AG09319 (cell line): ENCODE measurements at regions not wholly inside any gene's neighbourhood (a gene's known extent, or its start where the extent isn't known, plus 50 kb on each side); places are given as distances from the start of the nearest gene placed in this dataset.

Source experiments
- DNase-seq: peaks from one replicate; pipeline ENCODE4 v3.0.0-alpha.2; 2010; ENCODE audit warnings: low read depth; ENCODE audit errors: extremely low read depth
- TF ChIP-seq, protein P1 (sequence below): IDR thresholded peaks from 2 replicates; pipeline ENCODE4 v1.5.1; 2011; ENCODE audit warnings: low read depth, mild to moderate bottlenecking, inconsistent platforms, low read length, moderate library complexity

DNA sequence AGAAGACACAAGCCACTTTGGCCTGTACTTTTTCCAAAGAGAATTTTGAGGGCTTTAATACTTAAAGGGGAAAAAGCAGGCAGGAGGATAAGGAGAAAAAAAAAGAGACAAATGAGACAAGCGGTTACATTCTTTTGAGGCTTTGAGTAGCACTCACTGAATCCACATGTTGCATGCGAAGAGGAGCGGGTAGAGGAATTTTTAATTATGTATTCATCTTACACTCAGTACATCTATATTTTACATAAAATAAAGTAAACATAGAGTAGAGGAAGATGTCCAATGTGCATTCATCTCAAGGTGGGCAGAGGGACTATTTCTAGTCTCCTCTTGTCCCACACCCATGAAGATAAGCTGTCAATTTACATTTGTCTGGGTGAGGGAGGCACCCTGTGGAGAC lies 266.9 kb downstream of the CD109 start:
- DNase-seq, result no peak
- TF ChIP-seq, protein P1, sequence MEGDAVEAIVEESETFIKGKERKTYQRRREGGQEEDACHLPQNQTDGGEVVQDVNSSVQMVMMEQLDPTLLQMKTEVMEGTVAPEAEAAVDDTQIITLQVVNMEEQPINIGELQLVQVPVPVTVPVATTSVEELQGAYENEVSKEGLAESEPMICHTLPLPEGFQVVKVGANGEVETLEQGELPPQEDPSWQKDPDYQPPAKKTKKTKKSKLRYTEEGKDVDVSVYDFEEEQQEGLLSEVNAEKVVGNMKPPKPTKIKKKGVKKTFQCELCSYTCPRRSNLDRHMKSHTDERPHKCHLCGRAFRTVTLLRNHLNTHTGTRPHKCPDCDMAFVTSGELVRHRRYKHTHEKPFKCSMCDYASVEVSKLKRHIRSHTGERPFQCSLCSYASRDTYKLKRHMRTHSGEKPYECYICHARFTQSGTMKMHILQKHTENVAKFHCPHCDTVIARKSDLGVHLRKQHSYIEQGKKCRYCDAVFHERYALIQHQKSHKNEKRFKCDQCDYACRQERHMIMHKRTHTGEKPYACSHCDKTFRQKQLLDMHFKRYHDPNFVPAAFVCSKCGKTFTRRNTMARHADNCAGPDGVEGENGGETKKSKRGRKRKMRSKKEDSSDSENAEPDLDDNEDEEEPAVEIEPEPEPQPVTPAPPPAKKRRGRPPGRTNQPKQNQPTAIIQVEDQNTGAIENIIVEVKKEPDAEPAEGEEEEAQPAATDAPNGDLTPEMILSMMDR, result no peak

DNA sequence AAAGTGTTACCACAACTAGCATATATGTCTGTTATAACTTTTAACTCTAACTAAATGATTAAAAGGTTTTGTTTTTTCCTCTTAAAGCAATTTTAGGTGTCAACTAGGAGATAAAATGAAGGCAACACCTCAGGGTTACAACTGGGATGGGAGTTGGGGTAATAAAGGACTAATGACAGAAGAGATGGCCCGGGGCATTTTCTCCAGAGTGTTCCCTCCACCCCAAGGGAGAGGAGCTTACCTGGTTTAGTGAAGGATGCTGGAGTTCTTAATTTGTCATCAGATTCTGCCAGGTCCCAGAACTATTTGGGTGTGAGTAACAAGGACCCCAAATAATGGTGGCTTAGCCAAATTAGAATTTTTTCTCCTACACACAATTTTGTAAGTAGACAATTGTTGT lies 260.3 kb downstream of the CD109 start:
- no peak for DNase-seq
- TF ChIP-seq, protein P1, result no peak

DNA sequence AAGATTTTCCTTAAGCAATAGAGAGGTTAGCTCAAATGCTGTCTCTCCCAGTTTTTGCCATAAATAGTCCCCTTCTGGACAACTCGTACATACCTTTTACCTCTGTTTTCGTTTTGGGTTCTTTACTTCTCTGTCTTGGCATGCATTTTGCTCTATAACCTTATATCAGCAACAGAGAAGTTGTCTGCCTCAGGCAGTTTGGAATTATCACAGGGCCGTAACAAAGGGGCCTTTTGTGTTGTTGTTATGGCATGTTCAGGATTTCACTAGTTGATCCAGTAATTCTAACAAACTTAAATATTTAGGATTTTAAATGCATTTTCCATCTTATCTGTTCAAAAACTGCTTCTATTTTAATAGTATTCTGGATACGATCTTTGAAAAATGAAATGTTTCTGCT lies 259.8 kb downstream of the CD109 start:
- no peak for DNase-seq
- TF ChIP-seq, protein P1, result no peak

DNA sequence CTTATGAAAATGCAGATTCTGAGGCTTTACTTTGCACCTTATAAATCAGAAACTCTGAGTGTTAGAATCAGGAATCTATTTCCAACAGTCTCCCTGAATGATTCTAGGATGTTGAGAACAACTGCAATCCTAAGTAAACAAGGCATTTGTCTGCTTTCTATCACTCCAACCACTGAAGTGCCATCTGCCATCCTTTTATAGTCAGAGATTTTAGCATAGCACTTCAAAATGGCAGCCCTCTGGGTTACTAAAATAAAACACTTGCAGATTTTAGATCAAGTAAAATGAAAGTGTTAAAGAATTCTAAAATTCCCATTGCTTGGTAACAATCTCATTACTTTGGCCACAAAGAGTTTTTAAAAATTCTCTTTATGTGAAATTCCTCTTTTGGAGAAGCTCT lies 258.9 kb downstream of the CD109 start:
- TF ChIP-seq, protein P1, result no peak
- DNase-seq, result no peak

DNA sequence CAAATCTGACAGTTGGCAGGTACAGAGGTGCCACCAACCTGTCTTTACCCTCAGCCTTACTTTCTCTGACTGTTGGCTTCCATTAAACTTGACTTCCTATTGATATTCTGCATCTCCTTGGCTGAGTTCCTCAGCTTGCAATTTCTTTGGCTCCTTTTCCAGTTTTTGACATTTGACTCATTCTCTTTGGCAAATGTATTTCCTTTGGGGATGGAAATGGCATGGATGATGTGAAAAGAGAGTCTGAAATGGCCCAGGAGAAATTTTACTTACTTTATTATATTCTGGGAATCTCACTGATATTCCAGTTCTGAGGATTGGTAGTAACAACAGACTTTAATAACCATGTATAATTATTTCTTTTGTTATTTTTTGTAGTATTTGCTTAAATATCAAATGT lies 255.2 kb downstream of the CD109 start:
- TF ChIP-seq, protein P1, result no peak
- no peak for DNase-seq

DNA sequence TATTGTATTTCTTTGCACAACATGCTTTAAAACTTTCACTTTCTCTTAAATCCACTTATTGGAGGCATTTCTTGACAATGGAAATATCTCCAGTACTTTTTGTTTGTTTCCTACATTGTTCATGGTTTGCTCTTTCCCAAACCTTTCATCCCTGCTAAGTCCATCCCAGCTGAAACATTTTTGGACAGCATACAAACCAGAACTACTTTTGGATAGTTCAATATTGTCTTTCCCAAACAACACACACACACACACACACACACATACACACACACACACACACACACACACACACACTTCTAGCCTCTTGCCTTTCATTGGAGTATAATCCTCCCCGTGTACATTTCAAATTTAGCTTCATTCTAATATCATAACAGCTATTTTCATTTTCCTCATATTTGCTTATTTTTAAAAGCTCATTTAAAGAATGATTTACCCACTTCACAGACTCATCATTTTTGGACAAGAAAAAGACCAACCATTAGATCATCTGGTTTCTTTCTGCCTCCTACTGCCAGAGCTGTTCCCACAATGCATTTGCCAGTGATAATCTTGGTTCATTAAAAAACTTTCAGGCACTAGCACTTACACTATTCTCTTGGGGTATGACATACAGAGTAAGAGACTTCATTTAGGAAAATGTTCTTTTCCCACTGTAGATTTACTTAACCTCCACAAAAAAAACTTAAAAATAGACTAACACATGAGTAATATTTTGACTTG lies 248.1 kb downstream of the CD109 start:
- no peak for DNase-seq
- TF ChIP-seq, protein P1, result no peak

DNA sequence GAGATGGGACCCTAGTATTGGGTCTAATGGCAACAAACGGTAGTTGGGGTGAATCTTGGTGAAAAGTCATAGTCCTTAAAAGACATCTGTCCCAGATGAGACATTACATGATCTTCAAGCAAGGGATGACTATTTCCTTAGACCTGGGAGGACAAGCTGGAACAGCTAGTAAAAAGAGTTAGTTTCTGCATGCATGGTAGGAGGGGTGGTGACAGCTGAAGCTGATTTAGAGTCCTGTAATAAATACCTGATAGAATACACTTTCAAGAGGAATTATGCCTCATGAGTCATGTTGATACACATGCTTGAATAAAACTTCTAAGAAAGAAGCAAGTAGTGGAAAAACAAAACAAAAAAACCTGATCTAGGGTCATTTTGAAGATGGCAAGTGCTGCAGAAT lies 247.4 kb downstream of the CD109 start:
- TF ChIP-seq, protein P1, result no peak
- DNase-seq, result no peak
